GM12801 (cell line): ENCODE measurements at regions not wholly inside any gene's neighbourhood (a gene's known extent, or its start where the extent isn't known, plus 50 kb on each side); places are given as distances from the start of the nearest gene placed in this dataset.

Source experiments
- TF ChIP-seq, protein P1 (sequence below): IDR thresholded peaks from one replicate; pipeline ENCODE4 v1.5.1; 2011; ENCODE audit warnings: control low read depth; ENCODE audit not compliant: insufficient read length; ENCODE audit errors: extremely low read depth

DNA sequence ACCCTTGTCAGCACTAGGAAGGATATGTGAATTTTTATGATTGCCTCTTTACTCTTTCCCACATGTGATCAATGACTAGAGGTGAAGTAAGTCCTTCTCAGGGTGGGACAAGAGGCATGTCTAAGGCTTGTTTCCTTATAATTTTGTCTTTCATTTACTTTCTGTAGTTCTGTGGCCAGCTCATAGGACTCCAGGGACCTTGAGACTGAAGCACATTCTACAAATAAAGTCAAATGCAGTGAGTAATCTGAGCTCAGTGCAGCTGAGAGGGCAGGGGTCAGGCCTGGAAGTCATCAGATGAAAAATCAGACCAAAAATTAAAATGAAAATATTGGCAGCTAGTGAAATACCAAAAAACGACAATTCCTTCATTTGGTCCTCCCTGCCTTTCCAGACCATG lies 424.7 kb upstream of the THBS1 start:
- TF ChIP-seq, protein P1, sequence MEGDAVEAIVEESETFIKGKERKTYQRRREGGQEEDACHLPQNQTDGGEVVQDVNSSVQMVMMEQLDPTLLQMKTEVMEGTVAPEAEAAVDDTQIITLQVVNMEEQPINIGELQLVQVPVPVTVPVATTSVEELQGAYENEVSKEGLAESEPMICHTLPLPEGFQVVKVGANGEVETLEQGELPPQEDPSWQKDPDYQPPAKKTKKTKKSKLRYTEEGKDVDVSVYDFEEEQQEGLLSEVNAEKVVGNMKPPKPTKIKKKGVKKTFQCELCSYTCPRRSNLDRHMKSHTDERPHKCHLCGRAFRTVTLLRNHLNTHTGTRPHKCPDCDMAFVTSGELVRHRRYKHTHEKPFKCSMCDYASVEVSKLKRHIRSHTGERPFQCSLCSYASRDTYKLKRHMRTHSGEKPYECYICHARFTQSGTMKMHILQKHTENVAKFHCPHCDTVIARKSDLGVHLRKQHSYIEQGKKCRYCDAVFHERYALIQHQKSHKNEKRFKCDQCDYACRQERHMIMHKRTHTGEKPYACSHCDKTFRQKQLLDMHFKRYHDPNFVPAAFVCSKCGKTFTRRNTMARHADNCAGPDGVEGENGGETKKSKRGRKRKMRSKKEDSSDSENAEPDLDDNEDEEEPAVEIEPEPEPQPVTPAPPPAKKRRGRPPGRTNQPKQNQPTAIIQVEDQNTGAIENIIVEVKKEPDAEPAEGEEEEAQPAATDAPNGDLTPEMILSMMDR: no peak

- TF ChIP-seq, protein P1: no peak
Measured at GRCh38 chr15:39156646-39157250, 424.1 kb upstream of the THBS1 start.

DNA sequence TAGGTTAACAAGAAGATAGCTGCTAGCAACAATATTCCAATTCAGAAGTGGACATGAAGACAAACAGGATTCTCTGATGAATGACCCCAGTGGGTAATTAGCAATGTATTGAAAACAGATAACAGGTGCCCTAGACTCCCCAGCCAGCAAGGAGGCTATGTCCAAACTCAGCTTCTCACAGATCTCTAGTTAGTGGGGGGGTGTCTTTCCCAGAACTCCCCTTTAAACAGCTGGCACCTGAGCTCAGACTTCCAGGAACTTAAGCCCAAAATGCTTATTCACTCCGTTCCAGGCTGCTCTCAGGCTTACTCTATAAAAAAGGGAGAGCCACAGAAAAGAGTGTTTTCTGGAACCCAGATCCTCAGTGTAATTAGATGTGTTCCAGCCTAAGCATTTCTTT lies 423.0 kb upstream of the THBS1 start:
- TF ChIP-seq, protein P1: no peak

- TF ChIP-seq, protein P1: no peak
Measured at GRCh38 chr15:39159833-39160232, 421.0 kb upstream of the THBS1 start.

- TF ChIP-seq, protein P1: no peak
Measured at GRCh38 chr15:39161096-39161495, 419.8 kb upstream of the THBS1 start.

- TF ChIP-seq, protein P1: no peak
Measured at GRCh38 chr15:39165020-39165706, 415.7 kb upstream of the THBS1 start.

GRCh38 chr15:39167164-39168058 lies 413.5 kb upstream of the THBS1 start:
- TF ChIP-seq, protein P1: no peak
